BJ (cell line): ENCODE measurements at regions not wholly inside any gene's neighbourhood (a gene's known extent, or its start where the extent isn't known, plus 50 kb on each side); places are given as distances from the start of the nearest gene placed in this dataset.

Experiments used
- CTCF ChIA-PET: fragments of 350-600 bp; formaldehyde crosslinking; extraction: SDS; loops from one replicate; lab custom pipeline; 2021; ENCODE audit warnings: antibody characterized with exemption, inconsistent platforms; lab: Yijun Ruan, JAX
- POLR2A ChIA-PET: fragments of 300-600 bp; sonication (Branson Sonifier 250); formaldehyde crosslinking; extraction: SDS; loops from one replicate; lab custom pipeline; 2021; ENCODE audit warnings: antibody characterized with exemption; lab: Charles Lee
- DNase-seq: peaks from one replicate; pipeline ENCODE4 v3.0.0-alpha.2; 2011; ENCODE audit warnings: low read depth
- H3K27me3 ChIP-seq: 2 replicates; pipeline ENCODE4 v1.6.0; 2011; ENCODE audit warnings: low read length; ENCODE audit not compliant: control insufficient read depth, insufficient read depth
- H3K36me3 ChIP-seq: 2 replicates; pipeline ENCODE4 v1.5.1; 2011; ENCODE audit warnings: low read length; ENCODE audit not compliant: control insufficient read depth, insufficient read depth
- H3K4me3 ChIP-seq: 2 replicates; pipeline ENCODE4 v1.5.1; 2011; ENCODE audit warnings: low read depth, mild to moderate bottlenecking, control low read depth, low read length
- TF ChIP-seq, protein P1 (sequence below): IDR thresholded peaks from 2 replicates; pipeline ENCODE4 v1.5.1; 2011; ENCODE audit warnings: low read depth, mild to moderate bottlenecking, control low read depth, inconsistent platforms, low read length, moderate library complexity; ENCODE audit not compliant: insufficient read depth

DNA sequence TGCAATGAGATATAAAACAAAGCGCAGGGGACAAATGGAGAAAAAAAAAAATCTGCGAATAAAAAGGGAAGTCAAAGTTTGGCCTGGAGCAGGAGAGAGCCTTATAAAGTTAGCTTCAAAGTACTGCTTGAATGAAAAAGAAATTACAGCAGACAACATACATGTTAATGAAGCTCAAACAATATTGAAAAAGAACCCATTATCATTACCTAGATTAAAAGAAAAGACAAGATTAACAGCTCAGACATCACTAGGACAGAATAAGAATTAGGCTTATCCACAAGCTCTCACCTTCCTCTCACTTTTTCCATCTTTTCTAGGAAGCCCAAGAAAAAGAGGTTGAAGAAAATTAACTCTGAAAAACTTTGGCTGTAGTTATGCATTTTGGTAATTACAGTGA is 503.5 kb downstream of the ETNK1 start:
- no peak for DNase-seq
- H3K4me3 ChIP-seq = no peak overlapping the region
- H3K27me3 ChIP-seq = no peaks in the 10 kb centered on the region
- TF ChIP-seq, protein P1, sequence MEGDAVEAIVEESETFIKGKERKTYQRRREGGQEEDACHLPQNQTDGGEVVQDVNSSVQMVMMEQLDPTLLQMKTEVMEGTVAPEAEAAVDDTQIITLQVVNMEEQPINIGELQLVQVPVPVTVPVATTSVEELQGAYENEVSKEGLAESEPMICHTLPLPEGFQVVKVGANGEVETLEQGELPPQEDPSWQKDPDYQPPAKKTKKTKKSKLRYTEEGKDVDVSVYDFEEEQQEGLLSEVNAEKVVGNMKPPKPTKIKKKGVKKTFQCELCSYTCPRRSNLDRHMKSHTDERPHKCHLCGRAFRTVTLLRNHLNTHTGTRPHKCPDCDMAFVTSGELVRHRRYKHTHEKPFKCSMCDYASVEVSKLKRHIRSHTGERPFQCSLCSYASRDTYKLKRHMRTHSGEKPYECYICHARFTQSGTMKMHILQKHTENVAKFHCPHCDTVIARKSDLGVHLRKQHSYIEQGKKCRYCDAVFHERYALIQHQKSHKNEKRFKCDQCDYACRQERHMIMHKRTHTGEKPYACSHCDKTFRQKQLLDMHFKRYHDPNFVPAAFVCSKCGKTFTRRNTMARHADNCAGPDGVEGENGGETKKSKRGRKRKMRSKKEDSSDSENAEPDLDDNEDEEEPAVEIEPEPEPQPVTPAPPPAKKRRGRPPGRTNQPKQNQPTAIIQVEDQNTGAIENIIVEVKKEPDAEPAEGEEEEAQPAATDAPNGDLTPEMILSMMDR = no peak
- H3K36me3 ChIP-seq = no peaks in the 10 kb centered on the region
- POLR2A ChIA-PET = no interaction called here
- CTCF ChIA-PET = interaction anchor here (0.8 kb wide), 1 partner anchor 27 kb away, joined by 3 read pairs; no protein-coding TSS in a partner anchor

DNA sequence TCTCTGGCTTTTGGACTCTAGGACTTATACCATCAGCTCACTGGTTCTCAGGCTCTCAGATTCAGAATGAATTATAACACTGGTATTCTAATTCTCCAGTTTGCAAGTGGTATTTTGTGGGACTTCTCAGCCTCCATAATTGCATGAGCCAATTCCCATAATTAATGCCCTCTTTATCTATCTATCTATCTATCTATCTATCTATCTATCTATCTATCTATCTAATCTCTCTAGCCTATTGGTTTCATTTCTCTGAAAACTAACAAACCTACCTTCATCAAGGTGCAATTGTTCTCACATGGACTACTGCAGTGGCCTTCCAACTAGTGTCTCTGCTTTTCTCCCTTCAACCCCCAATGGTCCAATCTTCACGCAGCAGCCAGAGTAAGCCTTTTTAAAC is 507.4 kb downstream of the ETNK1 start:
- no peak for DNase-seq
- no peaks in the 10 kb centered on the region for H3K36me3 ChIP-seq
- H3K4me3 ChIP-seq = no peak overlapping the region
- no peaks in the 10 kb centered on the region for H3K27me3 ChIP-seq
- TF ChIP-seq, protein P1 = no peak
- ChIA-PET POLR2A (no interaction called here), CTCF (no interaction called here)

DNA sequence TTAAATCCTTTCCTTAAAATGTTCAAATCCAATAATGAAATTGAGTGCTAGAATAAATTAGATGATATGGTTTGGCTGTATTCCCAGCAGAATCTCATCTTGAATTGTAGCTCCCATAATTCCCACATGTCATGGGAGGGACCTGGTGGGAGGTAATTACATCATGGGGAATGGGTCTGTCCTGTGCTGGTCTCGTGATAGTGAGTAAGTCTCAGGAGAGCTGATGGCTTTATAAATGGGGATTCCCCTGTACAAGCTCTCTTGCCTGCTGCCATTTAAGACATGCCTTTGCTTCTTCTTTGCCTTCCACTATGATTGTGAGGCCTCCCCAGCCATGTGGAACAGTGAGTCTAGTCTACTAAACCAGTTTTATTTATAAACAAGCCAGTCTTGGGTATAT is 508.5 kb downstream of the ETNK1 start:
- ChIA-PET POLR2A (no interaction called here), CTCF (no interaction called here)
- no peaks in the 10 kb centered on the region for H3K27me3 ChIP-seq
- H3K36me3 ChIP-seq = no peaks in the 10 kb centered on the region
- TF ChIP-seq, protein P1 = no peak
- H3K4me3 ChIP-seq = no peak overlapping the region
- DNase-seq = no peak

DNA sequence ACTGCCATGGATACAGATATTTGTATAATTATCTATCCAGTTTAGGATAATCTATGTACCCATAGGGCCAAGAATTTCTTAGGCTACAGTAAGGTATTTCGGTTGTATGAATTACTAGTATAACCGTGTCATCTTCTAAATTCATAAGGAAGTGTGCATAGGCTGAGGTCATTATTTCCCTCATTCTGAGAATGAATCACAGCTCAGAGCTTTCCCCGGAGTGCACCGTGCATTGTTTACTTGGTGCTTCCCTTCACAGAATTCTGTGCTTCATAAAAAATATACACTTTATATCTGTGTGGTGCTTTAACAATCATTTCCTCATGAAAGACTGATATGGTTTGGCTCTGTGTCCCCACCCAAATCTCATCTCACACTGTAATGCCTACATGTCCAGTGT is 514.1 kb downstream of the ETNK1 start:
- DNase-seq = no peak
- no peaks in the 10 kb centered on the region for H3K27me3 ChIP-seq
- H3K4me3 ChIP-seq = no peak overlapping the region
- TF ChIP-seq, protein P1 = no peak
- POLR2A ChIA-PET = no interaction called here
- CTCF ChIA-PET = no interaction called here
- no peaks in the 10 kb centered on the region for H3K36me3 ChIP-seq

DNA sequence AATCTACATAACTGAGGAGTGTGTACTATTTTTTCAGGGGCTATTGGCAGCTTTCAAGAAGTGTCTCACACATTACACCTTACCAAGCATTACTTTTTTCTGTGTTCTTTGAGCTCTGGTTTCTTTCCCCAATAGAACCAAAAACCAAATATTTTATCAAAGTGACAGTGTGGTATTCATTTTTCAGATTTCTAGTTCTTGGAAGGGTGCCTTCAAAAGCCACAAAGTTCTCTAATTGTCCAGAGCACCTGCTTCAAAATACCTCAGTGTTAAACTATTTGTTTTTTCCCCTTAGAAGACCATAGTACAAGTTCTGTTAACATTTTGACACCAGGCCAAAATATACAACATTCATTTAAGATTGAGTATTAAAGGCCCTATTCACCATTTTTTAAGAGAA is 515.7 kb downstream of the ETNK1 start:
- TF ChIP-seq, protein P1 = no peak
- ChIA-PET CTCF (interaction anchor here (0.6 kb wide), 1 partner anchor 73 kb away, joined by 4 read pairs; no protein-coding TSS in a partner anchor), POLR2A (no interaction called here)
- Histone ChIP-seq H3K36me3 (no peaks in the 10 kb centered on the region), H3K27me3 (no peaks in the 10 kb centered on the region), H3K4me3 (no peak overlapping the region)
- DNase-seq = no peak
